ENCODE measurements at regions not wholly inside any gene's neighbourhood (a gene's known extent, or its start where the extent isn't known, plus 50 kb on each side); places are given as distances from the start of the nearest gene placed in this dataset.

DNA sequence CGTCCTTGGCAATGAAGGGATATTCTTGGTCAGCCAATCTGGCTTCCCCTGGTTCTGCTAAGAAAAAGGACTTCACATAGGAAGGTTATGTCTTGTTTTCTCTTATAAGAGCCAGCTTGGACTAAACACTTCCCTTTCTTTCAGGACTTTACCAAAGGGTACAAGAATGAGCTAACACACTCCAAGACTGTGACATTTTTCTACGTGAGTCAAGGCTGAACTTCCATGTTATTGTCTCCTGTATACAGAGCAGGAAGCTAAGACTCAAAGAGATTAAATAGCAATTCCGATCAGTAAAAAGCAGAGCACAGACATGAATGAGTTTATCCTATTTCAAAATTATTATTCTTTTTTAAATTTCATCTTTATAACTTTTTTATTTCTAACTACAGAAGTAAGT, 63.3 kb upstream of the STT3B start:
- no peak overlapping the region for H3K4me2 ChIP-seq (ENCODE audit: control insufficient read depth, extremely low read depth, insufficient read depth, low read depth, low read length)
- DNase-seq (ENCODE audit: low read depth, low spot score) (no peak), FAIRE-seq (no peak)
- no peak overlapping the region for H3K4me3 ChIP-seq (ENCODE audit: control insufficient read depth in 2 of 3, extremely low read depth in 1 of 3, insufficient read depth in 2 of 3, low read depth in 1 of 3, low read length in 3 of 3)
- peaks cover 6% of the 10 kb centered on the region for H3K27me3 ChIP-seq (ENCODE audit: control insufficient read depth, extremely low read depth, insufficient read depth, low read length)
- H2AFZ ChIP-seq (ENCODE audit: control insufficient read depth, low read length) = no peak overlapping the region
- H4K20me1 ChIP-seq (ENCODE audit: control insufficient read depth, extremely low read depth, insufficient read depth, low read length) = no peaks in the 10 kb centered on the region
- H3K9me1 ChIP-seq (ENCODE audit: control insufficient read depth, extremely low read depth, insufficient read depth, low read length) = no peaks in the 10 kb centered on the region
- no peaks in the 10 kb centered on the region for H3K4me1 ChIP-seq (ENCODE audit: control insufficient read depth, extremely low read depth, insufficient read depth, low read length)
- H3K9me3 ChIP-seq (ENCODE audit: control insufficient read depth, low read depth, low read length) = no peaks in the 10 kb centered on the region
- H3K36me3 ChIP-seq (ENCODE audit: control insufficient read depth in 2 of 2, extremely low read depth in 1 of 2, insufficient read depth in 2 of 2, low read length in 2 of 2) = no peaks in the 10 kb centered on the region
- H3K9ac ChIP-seq (ENCODE audit: control insufficient read depth, extremely low read depth, insufficient read depth, low read length) = no peak overlapping the region
- TF ChIP-seq, protein P1, sequence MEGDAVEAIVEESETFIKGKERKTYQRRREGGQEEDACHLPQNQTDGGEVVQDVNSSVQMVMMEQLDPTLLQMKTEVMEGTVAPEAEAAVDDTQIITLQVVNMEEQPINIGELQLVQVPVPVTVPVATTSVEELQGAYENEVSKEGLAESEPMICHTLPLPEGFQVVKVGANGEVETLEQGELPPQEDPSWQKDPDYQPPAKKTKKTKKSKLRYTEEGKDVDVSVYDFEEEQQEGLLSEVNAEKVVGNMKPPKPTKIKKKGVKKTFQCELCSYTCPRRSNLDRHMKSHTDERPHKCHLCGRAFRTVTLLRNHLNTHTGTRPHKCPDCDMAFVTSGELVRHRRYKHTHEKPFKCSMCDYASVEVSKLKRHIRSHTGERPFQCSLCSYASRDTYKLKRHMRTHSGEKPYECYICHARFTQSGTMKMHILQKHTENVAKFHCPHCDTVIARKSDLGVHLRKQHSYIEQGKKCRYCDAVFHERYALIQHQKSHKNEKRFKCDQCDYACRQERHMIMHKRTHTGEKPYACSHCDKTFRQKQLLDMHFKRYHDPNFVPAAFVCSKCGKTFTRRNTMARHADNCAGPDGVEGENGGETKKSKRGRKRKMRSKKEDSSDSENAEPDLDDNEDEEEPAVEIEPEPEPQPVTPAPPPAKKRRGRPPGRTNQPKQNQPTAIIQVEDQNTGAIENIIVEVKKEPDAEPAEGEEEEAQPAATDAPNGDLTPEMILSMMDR (optimal IDR thresholded peaks at IDR 0.05 in 1 of 3, IDR thresholded peaks at IDR 0.05 in 1 of 3, conservative IDR thresholded peaks at IDR 0.05 in 1 of 3; ENCODE audit: extremely low read depth in 1 of 3, insufficient read depth in 2 of 3, low read length in 3 of 3) = no peak
- no peak for TF ChIP-seq EZH2 (IDR thresholded peaks at IDR 0.05; ENCODE audit: low read length)
- H3K79me2 ChIP-seq (ENCODE audit: control insufficient read depth, insufficient read depth, low read length) = no peaks in the 10 kb centered on the region
- dilution Hi-C loops (cut with MboI; ENCODE audit: extremely low pct_ligation_motif_present, low sequenced_read_pairs) = no loop called here
- H3K27ac ChIP-seq (ENCODE audit: control insufficient read depth, insufficient read depth, low read length) = no peak overlapping the region

DNA sequence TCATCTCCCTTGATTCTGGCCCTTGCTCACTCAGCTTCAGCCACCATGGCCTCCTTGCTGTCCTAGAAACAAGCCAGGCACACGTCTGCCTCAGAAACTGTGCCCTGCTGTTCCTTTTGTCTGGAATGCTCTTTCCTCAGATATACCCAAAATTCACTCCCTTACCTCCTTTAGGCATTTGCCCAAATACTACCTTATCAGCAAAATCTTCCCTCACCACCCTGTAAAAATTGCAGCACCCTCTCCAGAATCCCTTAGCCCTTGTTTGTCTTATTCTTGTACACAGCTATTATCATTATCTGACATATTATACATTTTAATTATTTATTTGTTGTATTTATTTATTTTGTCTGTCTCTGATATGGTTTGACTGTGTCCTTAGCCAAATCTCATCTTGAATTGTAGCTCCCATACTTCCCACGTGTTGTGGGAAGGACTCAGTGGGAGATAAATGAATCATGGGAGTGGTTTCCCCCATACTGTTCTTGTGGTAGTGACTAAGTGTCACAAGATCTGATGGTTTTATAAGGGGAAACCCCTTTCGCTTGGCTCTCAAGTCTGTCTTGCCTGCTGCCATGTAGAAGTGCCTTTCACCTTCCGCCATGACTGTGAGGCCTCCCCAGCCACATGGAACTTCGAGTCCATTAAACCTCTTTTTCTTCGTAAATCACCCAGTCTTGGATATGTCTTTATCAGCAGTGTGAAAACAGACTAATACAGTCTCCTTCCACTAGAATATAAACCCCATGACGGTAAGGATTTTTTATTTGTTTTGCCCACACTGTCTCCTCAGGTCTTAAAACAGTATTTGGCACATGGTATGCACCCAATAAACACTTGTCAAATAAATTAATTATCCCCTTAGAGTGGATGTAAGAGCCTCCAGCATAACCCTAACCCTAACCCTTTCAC, 60.0 kb upstream of the STT3B start:
- H4K20me1 ChIP-seq (ENCODE audit: control insufficient read depth, extremely low read depth, insufficient read depth, low read length) = no peaks in the 10 kb centered on the region
- no peaks in the 10 kb centered on the region for H3K36me3 ChIP-seq (ENCODE audit: control insufficient read depth in 2 of 2, extremely low read depth in 1 of 2, insufficient read depth in 2 of 2, low read length in 2 of 2)
- no peak overlapping the region for H3K4me3 ChIP-seq (ENCODE audit: control insufficient read depth in 2 of 3, extremely low read depth in 1 of 3, insufficient read depth in 2 of 3, low read depth in 1 of 3, low read length in 3 of 3)
- H3K4me1 ChIP-seq (ENCODE audit: control insufficient read depth, extremely low read depth, insufficient read depth, low read length) = no peaks in the 10 kb centered on the region
- H2AFZ ChIP-seq (ENCODE audit: control insufficient read depth, low read length) = no peak overlapping the region
- no peak for FAIRE-seq
- H3K27ac ChIP-seq (ENCODE audit: control insufficient read depth, insufficient read depth, low read length) = no peak overlapping the region
- TF ChIP-seq, protein P1 (optimal IDR thresholded peaks at IDR 0.05 in 1 of 3, IDR thresholded peaks at IDR 0.05 in 1 of 3, conservative IDR thresholded peaks at IDR 0.05 in 1 of 3; ENCODE audit: extremely low read depth in 1 of 3, insufficient read depth in 2 of 3, low read length in 3 of 3) = no peak
- TF ChIP-seq EZH2 (IDR thresholded peaks at IDR 0.05; ENCODE audit: low read length) = no peak
- H3K27me3 ChIP-seq (ENCODE audit: control insufficient read depth, extremely low read depth, insufficient read depth, low read length) = peaks cover 16% of the 10 kb centered on the region
- dilution Hi-C loops (cut with MboI; ENCODE audit: extremely low pct_ligation_motif_present, low sequenced_read_pairs) = no loop called here
- no peak overlapping the region for H3K9ac ChIP-seq (ENCODE audit: control insufficient read depth, extremely low read depth, insufficient read depth, low read length)
- no peaks in the 10 kb centered on the region for H3K79me2 ChIP-seq (ENCODE audit: control insufficient read depth, insufficient read depth, low read length)
- no peak overlapping the region for H3K4me2 ChIP-seq (ENCODE audit: control insufficient read depth, extremely low read depth, insufficient read depth, low read depth, low read length)
- DNase-seq (ENCODE audit: low read depth, low spot score) = no peak
- H3K9me1 ChIP-seq (ENCODE audit: control insufficient read depth, extremely low read depth, insufficient read depth, low read length) = no peaks in the 10 kb centered on the region
- no peaks in the 10 kb centered on the region for H3K9me3 ChIP-seq (ENCODE audit: control insufficient read depth, low read depth, low read length)

Data from keratinocyte (primary cell).